ENCODE measurements at regions not wholly inside any gene's neighbourhood (a gene's known extent, or its start where the extent isn't known, plus 50 kb on each side); places are given as distances from the start of the nearest gene placed in this dataset.

DNA sequence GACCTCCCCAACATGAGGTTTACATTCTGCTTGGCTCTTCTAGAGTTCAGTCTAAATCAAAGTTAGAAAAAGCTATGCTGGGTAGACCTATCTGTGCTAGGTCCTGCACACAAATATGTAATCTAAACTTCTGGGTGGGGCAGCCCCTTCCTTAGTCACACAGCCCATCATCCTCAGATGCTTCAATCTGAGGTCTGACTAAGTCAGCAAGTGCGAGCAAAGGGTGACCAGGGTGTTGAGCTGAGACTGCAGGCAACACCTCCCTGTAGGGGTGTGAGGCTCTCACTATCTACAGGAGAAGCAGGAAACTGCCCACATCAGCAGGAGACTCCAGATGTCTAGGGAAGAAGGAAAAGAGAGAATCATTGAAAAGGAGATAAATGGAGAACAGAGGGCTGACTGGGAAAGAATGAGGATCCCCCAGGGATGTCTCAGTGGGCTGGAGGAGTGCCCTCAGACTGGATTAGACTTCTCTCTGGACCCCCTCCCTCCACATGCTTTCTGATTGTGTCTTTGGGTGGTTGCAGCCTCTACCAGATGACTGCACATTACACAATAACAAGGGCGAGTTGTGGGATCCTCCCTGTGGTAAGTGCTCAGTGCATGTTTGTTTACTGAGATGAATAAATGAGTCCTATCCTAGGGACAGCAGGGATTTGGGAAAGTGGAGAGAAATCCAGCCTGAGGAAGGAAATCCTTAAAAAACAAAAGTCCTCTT, 266.2 kb upstream of the PLET1 start:
- TF ChIP-seq, protein P1, sequence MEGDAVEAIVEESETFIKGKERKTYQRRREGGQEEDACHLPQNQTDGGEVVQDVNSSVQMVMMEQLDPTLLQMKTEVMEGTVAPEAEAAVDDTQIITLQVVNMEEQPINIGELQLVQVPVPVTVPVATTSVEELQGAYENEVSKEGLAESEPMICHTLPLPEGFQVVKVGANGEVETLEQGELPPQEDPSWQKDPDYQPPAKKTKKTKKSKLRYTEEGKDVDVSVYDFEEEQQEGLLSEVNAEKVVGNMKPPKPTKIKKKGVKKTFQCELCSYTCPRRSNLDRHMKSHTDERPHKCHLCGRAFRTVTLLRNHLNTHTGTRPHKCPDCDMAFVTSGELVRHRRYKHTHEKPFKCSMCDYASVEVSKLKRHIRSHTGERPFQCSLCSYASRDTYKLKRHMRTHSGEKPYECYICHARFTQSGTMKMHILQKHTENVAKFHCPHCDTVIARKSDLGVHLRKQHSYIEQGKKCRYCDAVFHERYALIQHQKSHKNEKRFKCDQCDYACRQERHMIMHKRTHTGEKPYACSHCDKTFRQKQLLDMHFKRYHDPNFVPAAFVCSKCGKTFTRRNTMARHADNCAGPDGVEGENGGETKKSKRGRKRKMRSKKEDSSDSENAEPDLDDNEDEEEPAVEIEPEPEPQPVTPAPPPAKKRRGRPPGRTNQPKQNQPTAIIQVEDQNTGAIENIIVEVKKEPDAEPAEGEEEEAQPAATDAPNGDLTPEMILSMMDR (IDR thresholded peaks at IDR 0.05) = no peak
- TF ChIP-seq POLR2A (IDR thresholded peaks at IDR 0.05) = no peak
